ENCODE measurements at regions not wholly inside any gene's neighbourhood (a gene's known extent, or its start where the extent isn't known, plus 50 kb on each side); places are given as distances from the start of the nearest gene placed in this dataset.
"Not testable (repeated sequence)": the region's sequence is repeated elsewhere in the genome, so short reads cannot be mapped to it uniquely, and the experiment has no call there.

DNA sequence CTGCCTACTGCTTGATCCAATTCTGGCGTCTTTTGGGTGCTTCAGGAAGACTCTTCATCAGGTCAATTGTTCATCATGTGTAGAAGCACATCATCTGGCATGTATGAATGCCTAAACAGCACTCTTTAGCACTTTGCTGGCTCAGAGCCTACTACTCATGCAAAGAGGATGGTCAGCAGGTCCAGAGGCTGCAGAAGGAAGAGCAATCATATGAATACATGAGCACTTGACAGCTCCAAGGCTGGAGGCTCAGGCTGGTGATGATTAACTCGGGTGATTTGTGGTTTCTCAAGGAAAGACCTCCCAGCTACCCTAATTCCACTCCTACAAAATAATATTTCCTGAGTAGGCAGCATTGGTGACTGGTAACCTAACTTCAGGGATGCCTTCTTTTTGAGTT is 103.8 kb upstream of the CXCL13 start:
- intact Hi-C loops (cut with micrococcal nuclease): no loop called here

DNA sequence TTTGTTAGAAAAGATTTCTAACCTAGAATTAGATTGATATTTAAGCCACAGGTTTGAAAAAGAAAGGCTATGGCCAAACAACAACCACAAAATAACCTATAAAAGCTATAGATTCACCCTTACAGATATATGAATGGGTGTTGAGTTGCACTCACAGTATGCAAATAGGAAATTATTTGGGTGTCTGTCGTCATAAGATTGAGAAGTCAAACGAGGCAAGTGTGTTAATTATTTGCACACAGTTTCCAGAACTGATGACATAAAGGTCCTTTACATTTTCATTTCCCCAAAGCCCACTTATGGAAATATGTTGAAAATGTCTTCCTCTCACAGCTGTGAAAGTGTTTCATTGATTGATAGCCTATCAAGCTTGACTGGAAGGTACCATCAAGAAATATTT is 101.2 kb upstream of the CXCL13 start:
- intact Hi-C loops (cut with micrococcal nuclease): no loop called here

DNA sequence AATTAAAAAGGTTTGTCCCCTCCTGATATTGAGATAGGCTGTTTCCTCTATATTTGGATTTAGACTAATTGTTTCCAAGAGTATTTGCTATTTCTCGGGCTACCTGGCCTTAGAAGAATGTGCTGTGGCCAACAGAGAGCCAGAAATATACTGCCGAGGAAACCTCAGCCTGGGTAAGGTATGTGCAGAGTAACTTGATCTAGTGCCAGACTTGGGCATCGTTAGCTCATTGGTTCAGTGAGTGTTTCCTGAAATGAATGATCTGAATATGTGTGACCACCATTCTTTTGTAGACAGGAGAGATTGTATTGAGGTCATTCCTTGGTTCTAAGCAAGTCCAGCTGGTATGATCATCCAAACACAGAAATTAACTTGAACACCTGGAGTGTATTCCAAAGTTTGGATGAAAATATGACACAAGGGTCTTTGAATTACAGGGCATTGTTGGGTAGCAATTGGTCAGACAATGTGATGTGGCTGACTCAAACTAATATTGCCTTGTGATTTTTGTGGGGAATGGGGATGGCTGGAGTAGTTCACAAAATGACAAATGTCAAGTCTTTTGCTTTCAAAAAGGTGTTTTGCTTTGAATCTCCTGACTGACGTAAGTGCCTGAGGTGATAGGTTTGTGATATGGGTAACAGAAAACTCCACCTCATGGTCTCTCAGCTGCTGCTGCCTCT is 100.2 kb upstream of the CXCL13 start:
- intact Hi-C loops (cut with micrococcal nuclease): no loop called here

DNA sequence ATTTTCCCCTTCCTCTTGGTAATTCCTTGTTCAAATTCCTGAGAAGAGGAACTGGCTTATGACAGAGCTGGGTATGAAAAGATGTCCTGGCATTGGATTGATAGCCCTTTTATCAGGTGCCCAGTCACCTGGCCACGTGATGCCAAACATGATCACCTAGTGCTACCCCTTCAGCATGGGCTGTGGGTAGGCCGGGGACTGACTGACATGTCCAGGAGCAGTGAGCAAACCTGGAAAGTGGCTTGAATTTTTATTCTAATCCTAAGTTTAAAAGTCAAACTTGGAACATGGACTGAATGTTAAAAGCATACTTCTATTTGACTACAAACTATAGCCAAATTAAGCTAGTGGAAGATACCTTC is 99.7 kb upstream of the CXCL13 start:
- intact Hi-C loops (cut with micrococcal nuclease): no loop called here

DNA sequence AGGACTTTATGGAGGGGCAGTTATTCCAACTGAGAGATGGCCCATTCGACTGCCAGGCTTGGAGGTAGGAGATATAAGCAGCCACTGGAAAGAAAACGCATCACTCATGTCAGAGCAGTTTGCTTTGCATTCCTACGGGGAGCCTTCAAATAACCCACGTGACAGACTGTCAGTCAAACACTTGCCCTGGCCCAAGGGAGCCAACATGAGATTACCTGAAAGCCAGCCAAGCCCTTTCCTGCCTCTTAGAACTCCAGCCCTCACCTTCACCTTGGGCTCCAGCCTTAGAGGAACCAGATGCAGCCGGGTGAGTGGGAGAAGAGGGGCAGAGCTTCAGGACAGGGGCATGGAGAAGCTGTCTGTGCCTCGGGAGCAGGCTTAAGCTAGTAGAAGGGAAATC is 95.3 kb upstream of the CXCL13 start:
- intact Hi-C loops (cut with micrococcal nuclease): no loop called here

DNA sequence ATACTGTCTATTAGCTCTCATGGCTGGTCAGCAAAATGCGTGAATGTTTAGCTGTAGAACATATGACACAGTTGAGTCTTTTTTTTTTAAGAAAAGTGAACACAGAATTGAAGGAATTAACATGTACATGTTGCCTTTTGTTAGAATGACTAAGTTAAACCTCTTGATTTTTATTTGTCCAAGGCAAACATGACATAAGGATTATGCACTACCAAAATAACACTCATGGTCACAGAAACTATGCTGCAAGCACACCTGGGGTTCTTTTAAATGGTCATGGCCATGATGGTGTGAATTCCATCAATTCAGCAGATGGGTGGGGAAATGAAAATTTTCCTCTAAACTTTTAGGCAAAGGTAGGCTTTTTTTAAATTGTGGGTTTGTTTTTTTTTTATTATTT is 80.1 kb upstream of the CXCL13 start:
- intact Hi-C loops (cut with micrococcal nuclease): no loop called here

DNA sequence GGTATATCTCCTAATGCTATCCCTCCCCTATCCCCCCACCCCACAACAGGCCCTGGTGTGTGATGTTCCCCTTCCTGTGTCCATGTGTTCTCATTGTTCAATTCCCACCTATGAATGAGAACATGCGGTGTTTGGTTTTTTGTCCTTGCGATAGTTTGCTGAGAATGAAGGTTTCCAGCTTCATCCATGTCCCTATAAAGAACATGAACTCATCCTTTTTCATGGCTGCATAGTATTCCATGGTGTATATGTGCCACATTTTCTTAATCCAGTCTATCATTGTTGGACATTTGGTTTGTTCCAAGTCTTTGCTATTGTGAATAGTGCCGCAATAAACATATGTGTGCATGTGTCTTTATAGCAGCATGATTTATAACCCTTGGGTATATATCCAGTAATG is 77.7 kb upstream of the CXCL13 start:
- intact Hi-C loops (cut with micrococcal nuclease): not testable (repeated sequence)

DNA sequence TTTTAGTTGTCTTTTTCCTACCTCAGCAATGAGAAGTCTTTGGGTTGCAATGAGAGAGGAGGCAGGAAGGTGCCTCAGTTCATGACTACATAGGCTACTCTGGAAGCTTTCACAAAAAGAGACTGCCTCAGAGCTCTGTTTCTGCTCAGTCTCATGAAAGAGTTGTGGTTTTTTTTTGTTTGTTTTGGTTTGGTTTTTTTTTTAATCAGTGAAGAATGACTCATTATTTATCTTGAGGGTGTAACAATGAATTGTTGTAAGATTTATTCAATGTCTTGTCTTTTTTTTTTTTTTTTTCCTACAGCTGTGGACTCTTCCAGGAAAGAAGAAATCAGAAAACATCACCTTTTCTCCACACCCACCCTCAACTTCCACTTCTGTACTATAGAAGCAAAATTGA is 67.5 kb upstream of the CXCL13 start:
- intact Hi-C loops (cut with micrococcal nuclease): loop anchor here (1.0 kb wide), 1 partner anchor 49 kb away; no protein-coding TSS in a partner anchor

DNA sequence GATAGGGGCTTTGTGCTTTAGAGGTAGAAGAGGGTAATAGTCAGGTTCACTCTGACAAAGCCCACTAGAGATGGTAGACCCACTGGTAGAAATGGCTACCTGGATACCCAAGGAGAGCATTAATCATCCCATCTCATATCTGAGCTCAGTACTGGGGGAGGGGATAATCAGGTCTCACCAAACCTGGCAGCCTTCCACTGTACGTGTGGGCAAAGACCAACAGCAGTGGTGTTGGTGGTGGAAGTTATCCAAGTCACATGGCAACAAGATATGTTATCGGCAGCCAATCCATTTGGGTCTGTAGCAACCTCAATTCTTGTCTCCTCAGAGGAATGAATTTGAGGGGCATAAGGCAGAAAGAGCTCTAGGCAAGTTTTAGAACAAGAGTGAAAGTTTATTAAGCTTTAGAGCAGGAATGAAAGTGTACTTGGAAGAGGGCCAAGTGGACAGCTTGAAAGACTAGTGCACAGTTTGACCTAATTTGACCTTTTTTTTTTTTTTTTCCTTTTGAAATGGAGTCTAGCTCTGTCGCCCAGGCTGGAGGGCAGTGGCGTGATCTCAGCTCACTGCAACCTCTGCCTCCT is 67.0 kb upstream of the CXCL13 start:
- intact Hi-C loops (cut with micrococcal nuclease): loop anchor here (1.0 kb wide), 1 partner anchor 49 kb away; no protein-coding TSS in a partner anchor
